ENCODE measurements at regions not wholly inside any gene's neighbourhood (a gene's known extent, or its start where the extent isn't known, plus 50 kb on each side); places are given as distances from the start of the nearest gene placed in this dataset.

DNA sequence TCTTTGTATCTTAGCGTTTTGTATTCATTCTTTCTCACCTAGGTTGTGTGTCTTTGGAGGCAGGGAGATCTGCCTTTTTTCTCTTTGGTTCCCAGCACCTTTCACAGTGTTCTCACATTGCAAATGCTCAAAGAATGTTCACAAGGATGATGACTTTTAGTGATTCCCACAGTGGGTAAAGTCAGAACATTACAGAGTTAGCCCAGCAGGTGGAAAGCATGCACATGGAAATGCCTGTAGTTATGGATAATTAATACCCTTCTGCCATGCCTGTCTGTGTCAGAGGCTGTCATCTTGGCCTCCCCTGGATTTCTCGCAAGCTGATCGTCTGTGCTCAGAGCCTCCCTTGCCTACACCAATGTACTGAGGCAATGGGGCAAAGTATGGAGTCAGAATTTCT is 458.9 kb downstream of the LMO4 start:
- Histone ChIP-seq H3K27me3 (no peaks in the 10 kb centered on the region), H3K4me3 (no peak overlapping the region), H3K4me1 (no peaks in the 10 kb centered on the region), H3K36me3 (no peaks in the 10 kb centered on the region), H3K9me3 (no peaks in the 10 kb centered on the region), H3K27ac (no peak overlapping the region)
- intact Hi-C loops (cut with DNase I; ENCODE audit: low total_unique reads) (no loop called here), in situ Hi-C loops (cut with MboI; ENCODE audit: low pct_ligation_motif_present in 1 of 4, low pct_unique_long_range_greater_than_20kb in 1 of 4, low sequenced_read_pairs in 3 of 4) (no loop called here)
- no peak for DNase-seq
- WGBS, 2 donors (ENCODE audit: low coverage in 1 of 2), result 57% methylated on average over 3 of the region's 3 CpGs; no CpG with 5 or more reads in 1 of the 2 donors
- TF ChIP-seq POLR2AphosphoS5 (IDR thresholded peaks at IDR 0.05) (no peak), POLR2A (IDR thresholded peaks at IDR 0.05) (no peak), EP300 (IDR thresholded peaks at IDR 0.05; ENCODE audit: low read depth) (no peak)
- TF ChIP-seq, protein P1, sequence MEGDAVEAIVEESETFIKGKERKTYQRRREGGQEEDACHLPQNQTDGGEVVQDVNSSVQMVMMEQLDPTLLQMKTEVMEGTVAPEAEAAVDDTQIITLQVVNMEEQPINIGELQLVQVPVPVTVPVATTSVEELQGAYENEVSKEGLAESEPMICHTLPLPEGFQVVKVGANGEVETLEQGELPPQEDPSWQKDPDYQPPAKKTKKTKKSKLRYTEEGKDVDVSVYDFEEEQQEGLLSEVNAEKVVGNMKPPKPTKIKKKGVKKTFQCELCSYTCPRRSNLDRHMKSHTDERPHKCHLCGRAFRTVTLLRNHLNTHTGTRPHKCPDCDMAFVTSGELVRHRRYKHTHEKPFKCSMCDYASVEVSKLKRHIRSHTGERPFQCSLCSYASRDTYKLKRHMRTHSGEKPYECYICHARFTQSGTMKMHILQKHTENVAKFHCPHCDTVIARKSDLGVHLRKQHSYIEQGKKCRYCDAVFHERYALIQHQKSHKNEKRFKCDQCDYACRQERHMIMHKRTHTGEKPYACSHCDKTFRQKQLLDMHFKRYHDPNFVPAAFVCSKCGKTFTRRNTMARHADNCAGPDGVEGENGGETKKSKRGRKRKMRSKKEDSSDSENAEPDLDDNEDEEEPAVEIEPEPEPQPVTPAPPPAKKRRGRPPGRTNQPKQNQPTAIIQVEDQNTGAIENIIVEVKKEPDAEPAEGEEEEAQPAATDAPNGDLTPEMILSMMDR (IDR thresholded peaks at IDR 0.05), result no peak

GRCh38 chr1:87790756-87791155 is 462.1 kb downstream of the LMO4 start:
- intact Hi-C loops (cut with DNase I; ENCODE audit: low total_unique reads), result no loop called here

GRCh38 chr1:87791931-87792740 is 463.5 kb downstream of the LMO4 start:
- Histone ChIP-seq H3K9me3 (no peaks in the 10 kb centered on the region), H3K36me3 (no peaks in the 10 kb centered on the region), H3K4me3 (no peak overlapping the region), H3K27ac (no peak overlapping the region), H3K4me1 (peaks cover 0 to 14% (median 4%) of the 10 kb centered on the region in 4 donors), H3K27me3 (no peaks in the 10 kb centered on the region)
- 92 to 93% methylated on average over 3 of the region's 3 CpGs for WGBS, 2 donors (ENCODE audit: low coverage in 1 of 2)
- no peak for TF ChIP-seq POLR2A (IDR thresholded peaks at IDR 0.05)
- TF ChIP-seq, protein P1 (IDR thresholded peaks at IDR 0.05), result no peak
- no peak for TF ChIP-seq POLR2AphosphoS5 (IDR thresholded peaks at IDR 0.05)
- no peak for TF ChIP-seq EP300 (IDR thresholded peaks at IDR 0.05; ENCODE audit: low read depth)
- in situ Hi-C loops (cut with MboI; ENCODE audit: low pct_ligation_motif_present in 1 of 4, low pct_unique_long_range_greater_than_20kb in 1 of 4, low sequenced_read_pairs in 3 of 4) (no loop called here), intact Hi-C loops (cut with DNase I; ENCODE audit: low total_unique reads) (no loop called here)
- no peak for DNase-seq

More at GRCh38 chr1:87790756-87791155, 462.1 kb downstream of the LMO4 start:
- Histone ChIP-seq H3K36me3 (no peaks in the 10 kb centered on the region), H3K27ac (no peak overlapping the region), H3K4me1 (peaks cover 0 to 4% (median 2%) of the 10 kb centered on the region in 4 donors), H3K4me3 (no peak overlapping the region), H3K27me3 (no peaks in the 10 kb centered on the region), H3K9me3 (no peaks in the 10 kb centered on the region)
- DNase-seq, result no peak
- in situ Hi-C loops (cut with MboI; ENCODE audit: low pct_ligation_motif_present in 1 of 4, low pct_unique_long_range_greater_than_20kb in 1 of 4, low sequenced_read_pairs in 3 of 4), result no loop called here
- TF ChIP-seq EP300 (IDR thresholded peaks at IDR 0.05; ENCODE audit: low read depth), result no peak
- TF ChIP-seq, protein P1 (IDR thresholded peaks at IDR 0.05), result no peak
- TF ChIP-seq POLR2AphosphoS5 (IDR thresholded peaks at IDR 0.05), result no peak
- TF ChIP-seq POLR2A (IDR thresholded peaks at IDR 0.05), result no peak
- WGBS, 2 donors (ENCODE audit: low coverage in 1 of 2), result 76 to 100% methylated on average over 2 of the region's 2 CpGs

DNA sequence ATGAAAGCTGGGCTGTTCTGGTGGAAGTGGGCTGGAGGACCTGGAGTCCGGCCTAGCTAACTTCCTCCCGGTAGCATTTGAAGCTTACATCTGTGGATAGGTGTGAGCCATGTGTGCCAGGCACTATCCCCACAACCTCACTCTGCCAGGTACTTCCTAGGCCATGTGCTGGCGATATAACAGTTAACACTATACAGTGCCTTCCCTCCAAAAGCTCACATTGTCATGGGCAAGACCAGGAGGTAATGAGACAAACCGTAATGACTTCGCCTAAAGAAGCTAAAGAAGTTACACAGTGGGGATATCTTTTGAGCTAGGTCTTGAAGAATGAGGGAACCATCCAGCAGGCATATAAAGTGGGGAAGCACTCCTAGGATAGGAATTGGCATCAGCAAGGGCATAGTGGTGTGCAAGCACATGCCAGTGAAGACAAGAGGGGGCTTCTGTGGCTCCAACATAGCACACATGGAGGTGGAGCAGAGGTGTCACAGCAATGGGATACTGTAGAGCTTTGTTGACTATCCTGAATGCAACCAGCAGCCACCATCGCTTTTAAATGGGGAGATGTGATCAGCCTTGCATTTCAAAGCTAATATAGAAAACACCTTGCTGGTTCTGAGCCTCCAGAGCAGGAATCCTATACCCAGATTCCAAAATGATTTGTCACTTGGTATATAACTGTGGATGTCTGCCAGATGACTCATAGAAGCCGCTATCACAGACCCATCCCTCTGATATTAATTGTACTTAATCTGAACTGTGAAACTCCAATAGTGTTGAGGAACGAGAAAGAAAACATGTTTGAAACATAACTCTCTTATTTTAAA is 466.3 kb downstream of the LMO4 start:
- H3K27ac ChIP-seq, result no peak overlapping the region
- peaks cover 0 to 14% (median 4%) of the 10 kb centered on the region in 4 donors for H3K4me1 ChIP-seq
- no peaks in the 10 kb centered on the region for H3K9me3 ChIP-seq
- WGBS, 2 donors (ENCODE audit: low coverage in 1 of 2), result 73 to 81% methylated on average over 4 to 8 of the region's 8 CpGs
- no peak for TF ChIP-seq EP300 (IDR thresholded peaks at IDR 0.05; ENCODE audit: low read depth)
- no peak for TF ChIP-seq POLR2A (IDR thresholded peaks at IDR 0.05)
- TF ChIP-seq POLR2AphosphoS5 (IDR thresholded peaks at IDR 0.05), result no peak
- TF ChIP-seq, protein P1 (IDR thresholded peaks at IDR 0.05), result no peak
- in situ Hi-C loops (cut with MboI; ENCODE audit: low pct_ligation_motif_present in 1 of 4, low pct_unique_long_range_greater_than_20kb in 1 of 4, low sequenced_read_pairs in 3 of 4) (no loop called here), intact Hi-C loops (cut with DNase I; ENCODE audit: low total_unique reads) (no loop called here)
- no peaks in the 10 kb centered on the region for H3K36me3 ChIP-seq
- DNase-seq, result no peak
- H3K27me3 ChIP-seq, result no peaks in the 10 kb centered on the region
- H3K4me3 ChIP-seq, result no peak overlapping the region
